Sigmoid colon (tissue), 6 donors: ENCODE measurements at regions not wholly inside any gene's neighbourhood (a gene's known extent, or its start where the extent isn't known, plus 50 kb on each side); places are given as distances from the start of the nearest gene placed in this dataset.

Source experiments
- DNase-seq: peaks from one replicate; pipeline ENCODE4 v3.0.0-alpha.2; 2019
- H3K27ac ChIP-seq, 4 donors: fragments of 200-600 bp; sonication (generic); one replicate each; pipeline ENCODE4 v1.5.1; 2016 to 2019; ENCODE audit warnings: mild to moderate bottlenecking in 1 of 4
- H3K27me3 ChIP-seq, 3 donors: fragments of 200-600 bp; sonication (generic); one replicate each; pipeline ENCODE4 v1.5.1; 2019; ENCODE audit warnings: mild to moderate bottlenecking in 1 of 3
- H3K36me3 ChIP-seq, 4 donors: fragments of 200-600 bp; sonication (generic); one replicate each; pipeline ENCODE4 v1.5.1; 2016 to 2019
- H3K4me1 ChIP-seq, 4 donors: fragments of 200-600 bp; sonication (generic); one replicate each; pipeline ENCODE4 v1.5.1; 2017 to 2019
- H3K4me3 ChIP-seq, 4 donors: fragments of 200-600 bp; sonication (generic); one replicate each; pipeline ENCODE4 v1.5.1; 2017 to 2019; ENCODE audit warnings: mild to moderate bottlenecking in 2 of 4, moderate library complexity in 1 of 4
- H3K9me3 ChIP-seq, 4 donors: fragments of 200-600 bp in 3 of 4; sonication (generic) in 3 of 4; one replicate each; pipeline versions ENCODE4 v1.5.1 to v1.6.1; 2013 to 2019
- EP300 ChIP-seq, 4 donors: sonication (generic); formaldehyde crosslinking; IDR thresholded peaks; one replicate each; pipeline ENCODE4 v1.6.1; 2017; ENCODE audit warnings: antibody characterized with exemption in 4 of 4
- POLR2A ChIP-seq, 2 donors: fragments of 450-650 bp; IDR thresholded peaks; one replicate each; pipeline ENCODE4 v1.6.1; 2016; ENCODE audit warnings: antibody characterized with exemption in 2 of 2, mild to moderate bottlenecking in 2 of 2, moderate library complexity in 2 of 2
- POLR2AphosphoS5 ChIP-seq, 4 donors: sonication (generic); formaldehyde crosslinking; IDR thresholded peaks; one replicate each; pipeline ENCODE4 v1.6.1; 2017; ENCODE audit warnings: antibody characterized with exemption in 4 of 4
- WGBS, 2 donors: extraction: QIAGEN DNeasy Blood & Tissue Kit; methylation state at CpG; one replicate each; pipeline ENCODE4 v1.1.7; 2013; 5-methylcytosine and 5-hydroxymethylcytosine counted together
- intact Hi-C: fragments of 100-400 bp; cut with DNase I; formaldehyde crosslinking; loops from one replicate; pipeline ENCODE4 v1.15.1; 2023
- TF ChIP-seq, protein P1 (sequence below), 4 experiments: fragments of 450-650 bp in 3 of 4; fragments of 200-600 bp in 1 of 4; IDR thresholded peaks; one replicate each; pipeline ENCODE4 v1.5.1; 2016 to 2019; ENCODE audit warnings: antibody characterized with exemption in 4 of 4, mild to moderate bottlenecking in 3 of 4, moderate library complexity in 2 of 4
- donor health status: healthy with polysubstance abuse.
- donor health status: healthy.

DNA sequence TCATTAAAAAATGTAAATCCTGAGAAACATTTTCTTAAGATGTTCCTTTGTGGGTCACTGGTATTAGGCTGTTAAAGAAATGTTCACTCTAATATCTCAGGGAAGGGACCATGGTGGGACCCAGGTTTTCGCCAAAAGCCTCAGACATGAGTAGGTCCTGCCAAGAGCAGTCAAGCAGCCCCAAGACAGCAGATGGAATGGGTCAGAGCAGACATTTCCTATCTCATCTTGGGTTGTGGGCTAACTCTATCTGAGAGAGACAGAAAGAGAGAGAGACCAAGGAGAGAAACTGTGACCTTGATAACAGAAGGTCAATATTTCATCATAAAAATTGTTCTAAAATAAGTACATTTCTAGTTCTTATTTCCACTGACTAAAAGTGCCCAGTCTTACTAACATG lies 661.7 kb downstream of the TSN start:
- TF ChIP-seq EP300 (IDR thresholded peaks at IDR 0.05) (no peak), POLR2A (IDR thresholded peaks at IDR 0.05) (no peak), POLR2AphosphoS5 (IDR thresholded peaks at IDR 0.05) (no peak)
- TF ChIP-seq, protein P1, sequence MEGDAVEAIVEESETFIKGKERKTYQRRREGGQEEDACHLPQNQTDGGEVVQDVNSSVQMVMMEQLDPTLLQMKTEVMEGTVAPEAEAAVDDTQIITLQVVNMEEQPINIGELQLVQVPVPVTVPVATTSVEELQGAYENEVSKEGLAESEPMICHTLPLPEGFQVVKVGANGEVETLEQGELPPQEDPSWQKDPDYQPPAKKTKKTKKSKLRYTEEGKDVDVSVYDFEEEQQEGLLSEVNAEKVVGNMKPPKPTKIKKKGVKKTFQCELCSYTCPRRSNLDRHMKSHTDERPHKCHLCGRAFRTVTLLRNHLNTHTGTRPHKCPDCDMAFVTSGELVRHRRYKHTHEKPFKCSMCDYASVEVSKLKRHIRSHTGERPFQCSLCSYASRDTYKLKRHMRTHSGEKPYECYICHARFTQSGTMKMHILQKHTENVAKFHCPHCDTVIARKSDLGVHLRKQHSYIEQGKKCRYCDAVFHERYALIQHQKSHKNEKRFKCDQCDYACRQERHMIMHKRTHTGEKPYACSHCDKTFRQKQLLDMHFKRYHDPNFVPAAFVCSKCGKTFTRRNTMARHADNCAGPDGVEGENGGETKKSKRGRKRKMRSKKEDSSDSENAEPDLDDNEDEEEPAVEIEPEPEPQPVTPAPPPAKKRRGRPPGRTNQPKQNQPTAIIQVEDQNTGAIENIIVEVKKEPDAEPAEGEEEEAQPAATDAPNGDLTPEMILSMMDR (IDR thresholded peaks at IDR 0.05) = no peak
- no peak for DNase-seq
- Histone ChIP-seq H3K4me3 (no peak overlapping the region), H3K9me3 (no peaks in the 10 kb centered on the region), H3K4me1 (no peaks in the 10 kb centered on the region), H3K27me3 (no peaks in the 10 kb centered on the region), H3K36me3 (no peaks in the 10 kb centered on the region), H3K27ac (no peak overlapping the region)
- intact Hi-C loops = no loop called here
- 93% methylated on average over 1 of the region's 1 CpG for WGBS, 2 donors

DNA sequence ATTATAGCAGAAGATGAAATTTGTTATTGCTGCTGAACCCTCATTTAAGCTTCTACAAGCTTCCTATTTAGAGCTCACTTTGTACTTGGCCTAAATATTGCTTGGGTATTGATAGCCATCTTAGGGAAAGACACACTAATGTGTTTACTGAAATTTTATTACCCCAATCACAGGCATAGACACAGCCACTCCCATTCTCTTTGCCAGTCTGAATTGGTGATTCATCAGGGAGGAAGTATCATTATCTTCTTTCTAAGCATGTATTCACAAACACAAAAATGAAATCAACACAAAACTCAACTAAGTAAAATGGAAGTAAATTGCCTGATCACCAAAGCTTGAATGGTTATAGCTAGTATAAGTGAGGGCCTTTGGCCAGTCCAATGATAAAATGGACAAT lies 666.3 kb downstream of the TSN start:
- H3K9me3 ChIP-seq = no peaks in the 10 kb centered on the region

DNA sequence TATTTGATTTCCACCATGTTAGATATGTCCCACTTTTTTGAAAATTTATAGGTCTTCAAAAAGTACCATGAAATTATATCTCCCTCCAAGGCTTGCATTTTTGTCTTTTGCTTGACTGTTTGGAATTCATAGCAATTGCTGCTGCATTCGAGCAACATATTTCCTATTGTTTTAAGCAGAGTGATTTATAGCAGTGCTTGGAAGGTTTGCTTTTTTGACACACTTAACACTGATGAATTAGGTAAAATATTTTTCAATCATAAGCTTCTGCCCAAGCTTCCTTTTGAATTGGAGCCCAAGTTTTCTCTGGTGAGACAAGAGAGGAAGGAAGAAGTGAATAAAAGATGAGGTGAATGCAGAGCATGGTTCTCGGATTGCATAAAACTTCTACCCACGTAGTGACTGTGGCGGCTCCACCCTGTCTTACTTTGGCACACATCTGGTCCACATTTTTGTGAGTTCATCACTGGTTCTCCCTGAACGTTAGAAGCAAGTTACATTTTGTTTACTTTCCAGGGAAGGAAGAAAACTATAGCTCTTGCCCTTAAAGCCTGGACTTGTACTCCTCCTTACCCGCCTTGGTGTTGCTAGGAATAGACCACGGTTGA lies 667.0 kb downstream of the TSN start:
- WGBS, 2 donors = 68 to 74% methylated on average over 7 of the region's 7 CpGs
- Histone ChIP-seq H3K36me3 (no peaks in the 10 kb centered on the region), H3K4me3 (no peak overlapping the region), H3K27me3 (no peaks in the 10 kb centered on the region), H3K4me1 (no peaks in the 10 kb centered on the region), H3K27ac (no peak overlapping the region), H3K9me3 (no peaks in the 10 kb centered on the region)
- DNase-seq = no peak
- no peak for TF ChIP-seq POLR2A (IDR thresholded peaks at IDR 0.05)
- no peak for TF ChIP-seq POLR2AphosphoS5 (IDR thresholded peaks at IDR 0.05)
- TF ChIP-seq, protein P1 (IDR thresholded peaks at IDR 0.05) = no peak
- TF ChIP-seq EP300 (IDR thresholded peaks at IDR 0.05) = no peak
- intact Hi-C loops = no loop called here

More for the DNA sequence above, 666.3 kb downstream of the TSN start:
- no peaks in the 10 kb centered on the region for H3K27me3 ChIP-seq
- intact Hi-C loops = no loop called here
- no peaks in the 10 kb centered on the region for H3K36me3 ChIP-seq
- TF ChIP-seq POLR2A (IDR thresholded peaks at IDR 0.05) (no peak), POLR2AphosphoS5 (IDR thresholded peaks at IDR 0.05) (no peak), EP300 (IDR thresholded peaks at IDR 0.05) (no peak)
- TF ChIP-seq, protein P1 (IDR thresholded peaks at IDR 0.05) = no peak
- no peaks in the 10 kb centered on the region for H3K4me1 ChIP-seq
- no peak overlapping the region for H3K4me3 ChIP-seq
- no peak overlapping the region for H3K27ac ChIP-seq
- DNase-seq = no peak

DNA sequence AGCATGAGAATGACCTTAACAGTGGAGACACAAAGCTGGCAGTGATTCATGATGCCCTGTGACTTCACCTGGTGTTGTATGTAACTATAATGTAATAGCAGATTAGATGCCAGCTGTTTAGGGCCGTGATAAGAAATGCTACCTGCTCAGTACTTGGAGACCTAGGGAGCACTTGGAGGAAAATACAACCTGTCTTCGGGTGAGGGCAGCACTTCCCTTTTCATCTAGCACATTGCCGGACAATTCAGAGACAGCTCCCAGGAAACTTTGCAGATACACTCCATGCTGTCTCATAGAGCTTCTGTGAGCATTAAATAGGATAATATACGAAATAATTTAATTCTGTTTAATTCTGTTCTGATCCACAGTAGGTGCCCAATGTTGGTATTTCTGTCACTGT lies 668.5 kb downstream of the TSN start:
- intact Hi-C loops = no loop called here
- Histone ChIP-seq H3K4me3 (no peak overlapping the region), H3K9me3 (no peaks in the 10 kb centered on the region), H3K27ac (no peak overlapping the region), H3K27me3 (no peaks in the 10 kb centered on the region), H3K36me3 (no peaks in the 10 kb centered on the region), H3K4me1 (no peaks in the 10 kb centered on the region)
- DNase-seq = no peak
- TF ChIP-seq POLR2AphosphoS5 (IDR thresholded peaks at IDR 0.05) = no peak
- 17 to 72% methylated on average over 4 of the region's 4 CpGs for WGBS, 2 donors

DNA sequence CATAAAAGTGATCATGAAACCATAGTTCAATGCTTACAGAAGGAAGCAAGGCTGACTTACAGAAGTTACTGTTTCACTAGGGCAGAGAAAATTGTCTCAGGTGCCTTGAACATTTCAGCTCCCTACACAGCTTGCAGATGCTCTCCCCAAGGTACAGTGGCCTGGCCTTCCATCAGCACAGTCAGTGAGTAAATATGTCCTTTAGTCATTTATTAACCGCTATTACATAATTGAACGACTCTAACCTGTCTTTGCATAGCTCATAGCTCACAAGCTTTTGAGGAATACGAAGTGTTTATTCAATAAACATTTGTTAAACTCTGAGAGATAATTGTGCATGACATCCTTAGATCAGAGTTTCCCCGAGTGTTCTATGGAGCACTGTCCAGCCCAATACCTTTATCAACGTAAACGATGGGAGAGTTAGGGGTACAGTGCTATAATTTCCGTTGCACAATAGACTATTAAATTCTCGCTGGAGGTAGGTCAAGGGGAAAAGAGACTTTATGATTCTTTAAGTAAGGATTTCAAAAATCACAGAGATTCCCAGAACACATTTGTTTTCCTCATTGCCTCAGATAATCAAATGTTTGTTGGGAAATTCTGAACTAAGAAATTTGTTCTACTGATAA lies 677.8 kb downstream of the TSN start:
- no peak for TF ChIP-seq EP300 (IDR thresholded peaks at IDR 0.05)
- TF ChIP-seq POLR2AphosphoS5 (IDR thresholded peaks at IDR 0.05) = no peak
- TF ChIP-seq, protein P1 (IDR thresholded peaks at IDR 0.05) = no peak
- no peak for TF ChIP-seq POLR2A (IDR thresholded peaks at IDR 0.05)
- H3K27ac ChIP-seq = no peak overlapping the region
- WGBS, 2 donors = 19 to 69% methylated on average over 8 of the region's 8 CpGs

More for the DNA sequence above, 677.8 kb downstream of the TSN start:
- H3K27me3 ChIP-seq = no peaks in the 10 kb centered on the region
- H3K36me3 ChIP-seq = no peaks in the 10 kb centered on the region
- no peaks in the 10 kb centered on the region for H3K4me1 ChIP-seq
- no peak for DNase-seq
- H3K9me3 ChIP-seq = no peaks in the 10 kb centered on the region
- intact Hi-C loops = no loop called here
- no peak overlapping the region for H3K4me3 ChIP-seq
